ENCODE measurements at regions not wholly inside any gene's neighbourhood (a gene's known extent, or its start where the extent isn't known, plus 50 kb on each side); places are given as distances from the start of the nearest gene placed in this dataset.
"Not testable (repeated sequence)": the region's sequence is repeated elsewhere in the genome, so short reads cannot be mapped to it uniquely, and the experiment has no call there.

DNA sequence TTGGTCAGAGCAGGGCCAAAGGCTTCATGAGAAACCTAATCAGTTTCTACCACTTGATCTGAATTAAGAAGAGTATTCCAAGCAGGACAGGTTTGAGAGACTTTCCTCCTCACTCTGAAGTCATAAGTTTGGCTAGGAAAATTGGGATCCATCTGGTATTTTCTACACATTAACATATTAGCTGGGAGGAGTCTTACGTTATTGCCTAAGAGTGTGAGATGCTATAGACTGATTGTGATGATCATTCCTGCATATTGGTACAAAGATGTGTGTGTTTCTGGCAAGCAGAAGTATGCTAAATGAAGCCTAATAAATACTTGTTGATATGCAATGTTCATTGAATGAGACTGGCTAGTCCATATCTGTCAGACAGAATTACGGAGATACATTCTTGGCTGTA, 73.5 kb upstream of the RASGRP1 start:
- TF ChIP-seq, protein P1, sequence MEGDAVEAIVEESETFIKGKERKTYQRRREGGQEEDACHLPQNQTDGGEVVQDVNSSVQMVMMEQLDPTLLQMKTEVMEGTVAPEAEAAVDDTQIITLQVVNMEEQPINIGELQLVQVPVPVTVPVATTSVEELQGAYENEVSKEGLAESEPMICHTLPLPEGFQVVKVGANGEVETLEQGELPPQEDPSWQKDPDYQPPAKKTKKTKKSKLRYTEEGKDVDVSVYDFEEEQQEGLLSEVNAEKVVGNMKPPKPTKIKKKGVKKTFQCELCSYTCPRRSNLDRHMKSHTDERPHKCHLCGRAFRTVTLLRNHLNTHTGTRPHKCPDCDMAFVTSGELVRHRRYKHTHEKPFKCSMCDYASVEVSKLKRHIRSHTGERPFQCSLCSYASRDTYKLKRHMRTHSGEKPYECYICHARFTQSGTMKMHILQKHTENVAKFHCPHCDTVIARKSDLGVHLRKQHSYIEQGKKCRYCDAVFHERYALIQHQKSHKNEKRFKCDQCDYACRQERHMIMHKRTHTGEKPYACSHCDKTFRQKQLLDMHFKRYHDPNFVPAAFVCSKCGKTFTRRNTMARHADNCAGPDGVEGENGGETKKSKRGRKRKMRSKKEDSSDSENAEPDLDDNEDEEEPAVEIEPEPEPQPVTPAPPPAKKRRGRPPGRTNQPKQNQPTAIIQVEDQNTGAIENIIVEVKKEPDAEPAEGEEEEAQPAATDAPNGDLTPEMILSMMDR (conservative IDR thresholded peaks at IDR 0.05; ENCODE audit: low read length) = no peak
- TF ChIP-seq EZH2phosphoT487 (IDR thresholded peaks at IDR 0.05; ENCODE audit: borderline replicate concordance, low read depth, low read length) = no peak
- H3K36me3 ChIP-seq (ENCODE audit: insufficient read depth, low read length) = no peaks in the 10 kb centered on the region
- H3K4me3 ChIP-seq (ENCODE audit: low read depth, low read length, poor library complexity, severe bottlenecking) = no peak overlapping the region
- H3K9me3 ChIP-seq (ENCODE audit: low read length) = no peaks in the 10 kb centered on the region
- H3K79me2 ChIP-seq (ENCODE audit: insufficient read depth, low read depth, low read length) = no peaks in the 10 kb centered on the region
- no peak overlapping the region for H3K4me2 ChIP-seq (ENCODE audit: low read length)
- ChIA-PET POLR2A (no interaction called here), CTCF (ENCODE audit: unreplicated experiment) (no interaction called here)
- H4K20me1 ChIP-seq (ENCODE audit: insufficient read depth, low read length) = no peaks in the 10 kb centered on the region
- BruUV-seq (replicated peaks) = no TSS peak
- H3K27ac ChIP-seq (ENCODE audit: low read depth, low read length, poor library complexity, severe bottlenecking) = no peak overlapping the region
- no peak overlapping the region; the same call in 1 of the 2 replicates for H2AFZ ChIP-seq (ENCODE audit: low read length)
- H3K9me2 ChIP-seq (ENCODE audit: insufficient read depth, low read length) = no peaks in the 10 kb centered on the region
- intact Hi-C loops (cut with micrococcal nuclease; ENCODE audit: unreplicated experiment) = no loop called here
- H3K4me1 ChIP-seq (ENCODE audit: insufficient read depth, low read length, poor library complexity, severe bottlenecking) = peaks cover 26% of the 10 kb centered on the region
- DNase-seq (ENCODE audit: low spot score) = no peak

GRCh38 chr15:38638811-38639210, 74.2 kb upstream of the RASGRP1 start:
- H3K4me2 ChIP-seq (ENCODE audit: low read length) = peak overlapping the region; percentile 3; the same call in 1 of the 2 replicates
- H3K36me3 ChIP-seq (ENCODE audit: insufficient read depth, low read length) = no peaks in the 10 kb centered on the region
- BruUV-seq (replicated peaks) = no TSS peak
- POLR2A ChIA-PET = no interaction called here
- H4K20me1 ChIP-seq (ENCODE audit: insufficient read depth, low read length) = no peaks in the 10 kb centered on the region
- H3K9me2 ChIP-seq (ENCODE audit: insufficient read depth, low read length) = no peaks in the 10 kb centered on the region
- H3K9me3 ChIP-seq (ENCODE audit: low read length) = peaks cover under 1% of the 10 kb centered on the region; the same call in 1 of the 2 replicates
- DNase-seq (ENCODE audit: low spot score) = peak; percentile 55
- peaks cover 33% of the 10 kb centered on the region for H3K4me1 ChIP-seq (ENCODE audit: insufficient read depth, low read length, poor library complexity, severe bottlenecking)
- no peak overlapping the region for H3K27ac ChIP-seq (ENCODE audit: low read depth, low read length, poor library complexity, severe bottlenecking)
- no peak overlapping the region for H3K4me3 ChIP-seq (ENCODE audit: low read depth, low read length, poor library complexity, severe bottlenecking)
- CTCF ChIA-PET (ENCODE audit: unreplicated experiment) = no interaction called here
- TF ChIP-seq, protein P1 (conservative IDR thresholded peaks at IDR 0.05; ENCODE audit: low read length) = no peak
- no peak for TF ChIP-seq EZH2phosphoT487 (IDR thresholded peaks at IDR 0.05; ENCODE audit: borderline replicate concordance, low read depth, low read length)
- peak overlapping the region; percentile 33; the same call in 1 of the 2 replicates for H2AFZ ChIP-seq (ENCODE audit: low read length)
- intact Hi-C loops (cut with micrococcal nuclease; ENCODE audit: unreplicated experiment) = no loop called here
- no peaks in the 10 kb centered on the region for H3K79me2 ChIP-seq (ENCODE audit: insufficient read depth, low read depth, low read length)

- H3K27ac ChIP-seq (ENCODE audit: low read depth, low read length, poor library complexity, severe bottlenecking) = peak overlapping the region; percentile 79
- CTCF ChIA-PET (ENCODE audit: unreplicated experiment) = interaction anchor here (0.6 kb wide), 1 partner anchor 45 kb away, joined by 3 read pairs; no protein-coding TSS in a partner anchor
- no peaks in the 10 kb centered on the region for H3K9me2 ChIP-seq (ENCODE audit: insufficient read depth, low read length)
- TF ChIP-seq, protein P1 (conservative IDR thresholded peaks at IDR 0.05; ENCODE audit: low read length) = no peak; the same call in 1 of the 2 replicates
- no peak for TF ChIP-seq EZH2phosphoT487 (IDR thresholded peaks at IDR 0.05; ENCODE audit: borderline replicate concordance, low read depth, low read length)
- H2AFZ ChIP-seq (ENCODE audit: low read length) = peak overlapping the region; percentile 57; the same call in 1 of the 2 replicates
- H3K9me3 ChIP-seq (ENCODE audit: low read length) = peaks cover 13% of the 10 kb centered on the region; the same call in 1 of the 2 replicates
- no peaks in the 10 kb centered on the region for H4K20me1 ChIP-seq (ENCODE audit: insufficient read depth, low read length)
- no TSS peak for BruUV-seq (replicated peaks)
- POLR2A ChIA-PET = interaction anchor here (0.6 to 1.2 kb wide), 5 partner anchors 8 to 30 kb away, joined by 3 to 6 read pairs (median 3); no protein-coding TSS in a partner anchor
- peak overlapping the region; percentile 3 for H3K4me3 ChIP-seq (ENCODE audit: low read depth, low read length, poor library complexity, severe bottlenecking)
- no peaks in the 10 kb centered on the region; the same call in 1 of the 2 replicates for H3K36me3 ChIP-seq (ENCODE audit: insufficient read depth, low read length)
- H3K4me1 ChIP-seq (ENCODE audit: insufficient read depth, low read length, poor library complexity, severe bottlenecking) = peaks cover 35% of the 10 kb centered on the region
- intact Hi-C loops (cut with micrococcal nuclease; ENCODE audit: unreplicated experiment) = no loop called here
- peak overlapping the region; percentile 46; the same call in 1 of the 2 replicates for H3K4me2 ChIP-seq (ENCODE audit: low read length)
- H3K79me2 ChIP-seq (ENCODE audit: insufficient read depth, low read depth, low read length) = no peaks in the 10 kb centered on the region
- peak; percentile 77 for DNase-seq (ENCODE audit: low spot score)
Measured at GRCh38 chr15:38642689-38643270, 78.2 kb upstream of the RASGRP1 start.

DNA sequence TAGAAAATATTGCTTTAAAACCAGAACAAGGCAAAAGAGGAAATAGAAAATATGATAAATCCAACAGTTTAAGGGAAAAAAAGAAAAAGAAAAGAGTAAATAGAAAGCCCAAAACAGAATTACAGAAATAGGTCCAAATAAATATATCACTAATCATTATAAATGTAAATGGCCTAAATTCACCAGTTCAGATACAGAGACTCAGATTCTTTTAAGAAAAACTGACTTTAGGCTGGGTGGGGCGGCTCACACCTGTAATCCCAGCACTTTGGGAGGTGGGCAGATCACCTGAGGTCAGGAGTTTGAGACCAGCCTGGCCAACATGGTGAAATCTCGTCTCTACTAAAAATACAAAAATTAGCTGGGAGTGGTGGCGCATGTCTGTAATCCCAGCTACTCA, 79.7 kb upstream of the RASGRP1 start:
- H2AFZ ChIP-seq (ENCODE audit: low read length); H4K20me1 ChIP-seq (ENCODE audit: insufficient read depth, low read length); CTCF ChIA-PET (ENCODE audit: unreplicated experiment); H3K9me2 ChIP-seq (ENCODE audit: insufficient read depth, low read length); BruUV-seq (replicated peaks); DNase-seq (ENCODE audit: low spot score); H3K4me3 ChIP-seq (ENCODE audit: low read depth, low read length, poor library complexity, severe bottlenecking); H3K4me2 ChIP-seq (ENCODE audit: low read length); POLR2A ChIA-PET; H3K27ac ChIP-seq (ENCODE audit: low read depth, low read length, poor library complexity, severe bottlenecking); H3K79me2 ChIP-seq (ENCODE audit: insufficient read depth, low read depth, low read length); intact Hi-C loops (cut with micrococcal nuclease; ENCODE audit: unreplicated experiment); H3K36me3 ChIP-seq (ENCODE audit: insufficient read depth, low read length): not testable (repeated sequence)
- Histone ChIP-seq H3K4me1 (ENCODE audit: insufficient read depth, low read length, poor library complexity, severe bottlenecking) (peaks cover 26% of the 10 kb centered on the region), H3K9me3 (ENCODE audit: low read length) (peaks cover 19% of the 10 kb centered on the region; the same call in 1 of the 2 replicates)

All from OCI-LY7 (cell line).